H9 (cell line): ENCODE measurements at regions not wholly inside any gene's neighbourhood (a gene's known extent, or its start where the extent isn't known, plus 50 kb on each side); places are given as distances from the start of the nearest gene placed in this dataset.

Experiments used
- DNase-seq: peaks from one replicate; pipeline ENCODE4 v3.0.0-alpha.2; 2017
- H2AFZ ChIP-seq: one replicate; pipeline ENCODE4 v1.6.1; 2013; ENCODE audit warnings: mild to moderate bottlenecking, low read length, control low read depth, moderate library complexity
- H2AK5ac ChIP-seq: 2 replicates; pipeline ENCODE4 v1.6.1; 2013; ENCODE audit warnings: low read length, control low read depth, mixed read lengths; ENCODE audit not compliant: insufficient read length
- H2BK120ac ChIP-seq: one replicate; pipeline ENCODE4 v1.6.1; 2013; ENCODE audit warnings: low read depth, mild to moderate bottlenecking, low read length, control low read depth, inconsistent platforms; ENCODE audit not compliant: poor library complexity, severe bottlenecking
- H2BK12ac ChIP-seq: 2 replicates; pipeline ENCODE4 v1.6.1; 2013; ENCODE audit warnings: low read length, control low read depth, mixed read lengths, low read depth; ENCODE audit not compliant: insufficient read length
- H2BK15ac ChIP-seq: 2 replicates; pipeline ENCODE4 v1.6.1; 2013; ENCODE audit warnings: low read depth, low read length, control low read depth
- H2BK20ac ChIP-seq: one replicate; pipeline ENCODE4 v1.6.1; 2013; ENCODE audit warnings: low read depth, mild to moderate bottlenecking, low read length, control low read depth, inconsistent platforms; ENCODE audit not compliant: poor library complexity, severe bottlenecking
- H2BK5ac ChIP-seq: 2 replicates; pipeline ENCODE4 v1.6.1; 2013; ENCODE audit warnings: low read length, control low read depth, mixed read lengths; ENCODE audit not compliant: insufficient read length
- H3K14ac ChIP-seq: 2 replicates; pipeline ENCODE4 v1.6.1; 2013; ENCODE audit warnings: low read length, control low read depth; ENCODE audit not compliant: insufficient read depth
- H3K18ac ChIP-seq: 2 replicates; pipeline ENCODE4 v1.6.1; 2013; ENCODE audit warnings: low read depth, mild to moderate bottlenecking, mixed read lengths, low read length, control low read depth; ENCODE audit not compliant: insufficient read length
- H3K23ac ChIP-seq: 2 replicates; pipeline ENCODE4 v1.6.1; 2013; ENCODE audit warnings: low read length, control low read depth, mixed read lengths, low read depth; ENCODE audit not compliant: insufficient read length
- H3K23me2 ChIP-seq: 2 replicates; pipeline ENCODE4 v1.6.1; 2013; ENCODE audit warnings: low read depth, mild to moderate bottlenecking, mixed read lengths, low read length, control low read depth; ENCODE audit not compliant: insufficient read length, poor library complexity, severe bottlenecking
- H3K27ac ChIP-seq: 2 replicates; pipeline ENCODE4 v1.5.1; 2013; ENCODE audit warnings: low read length, control low read depth, mixed read lengths, low read depth; ENCODE audit not compliant: insufficient read length
- H3K27me3 ChIP-seq: 2 replicates; pipeline ENCODE4 v1.6.1; 2013; ENCODE audit warnings: low read length, control low read depth, inconsistent platforms; ENCODE audit not compliant: insufficient read depth
- H3K4ac ChIP-seq: 2 replicates; pipeline ENCODE4 v1.6.1; 2013; ENCODE audit warnings: low read depth, mild to moderate bottlenecking, control low read depth, inconsistent platforms, low read length, moderate library complexity
- H3K4me1 ChIP-seq: 2 replicates; pipeline ENCODE4 v1.6.1; 2013; ENCODE audit warnings: low read length, control low read depth, inconsistent platforms; ENCODE audit not compliant: insufficient read depth
- H3K4me2 ChIP-seq: 2 replicates; pipeline ENCODE4 v1.6.1; 2013; ENCODE audit warnings: low read length, control low read depth, mixed read lengths; ENCODE audit not compliant: insufficient read length, insufficient read depth
- H3K56ac ChIP-seq: 2 replicates; pipeline ENCODE4 v1.6.1; 2013; ENCODE audit warnings: low read depth, mild to moderate bottlenecking, mixed read lengths, low read length, control low read depth; ENCODE audit not compliant: insufficient read length
- H3K79me1 ChIP-seq: 2 replicates; pipeline ENCODE4 v1.6.1; 2013; ENCODE audit warnings: low read depth, mild to moderate bottlenecking, moderate library complexity, low read length, control low read depth, inconsistent platforms; ENCODE audit not compliant: insufficient read depth, poor library complexity, severe bottlenecking
- H3K79me2 ChIP-seq: 2 replicates; pipeline ENCODE4 v1.6.1; 2013; ENCODE audit warnings: low read length, control low read depth, inconsistent platforms; ENCODE audit not compliant: insufficient read depth
- H3K9ac ChIP-seq: 2 replicates; pipeline ENCODE4 v1.6.1; 2013; ENCODE audit warnings: low read length, control low read depth, mixed read lengths; ENCODE audit not compliant: insufficient read length; ENCODE audit errors: extremely low read depth
- H3K9me3 ChIP-seq: one replicate; pipeline ENCODE4 v1.6.1; 2013; ENCODE audit warnings: low read depth, low read length, inconsistent platforms; ENCODE audit not compliant: control insufficient read depth
- H3T11ph ChIP-seq: one replicate; pipeline ENCODE4 v1.6.1; 2013; ENCODE audit warnings: mild to moderate bottlenecking, low read length, control low read depth, inconsistent platforms
- H4K20me1 ChIP-seq: one replicate; pipeline ENCODE4 v1.6.1; 2013; ENCODE audit not compliant: control insufficient read depth, insufficient read length, insufficient read depth
- H4K5ac ChIP-seq: 2 replicates; pipeline ENCODE4 v1.6.1; 2013; ENCODE audit warnings: low read depth, mild to moderate bottlenecking, mixed read lengths, low read length, control low read depth; ENCODE audit not compliant: insufficient read length
- H4K8ac ChIP-seq: replicated peaks from 2 replicates; pipeline ENCODE4 v1.6.1; 2013; ENCODE audit warnings: low read length, control low read depth, mixed read lengths, low read depth; ENCODE audit not compliant: insufficient read length
- H4K91ac ChIP-seq: 2 replicates; pipeline ENCODE4 v1.6.1; 2013; ENCODE audit warnings: low read depth, mild to moderate bottlenecking, moderate library complexity, mixed read lengths, low read length, control low read depth; ENCODE audit not compliant: insufficient read length
- H3K27ac Mint-ChIP-seq, 3 experiments: 2 replicates in 2 of 3; 3 replicates in 1 of 3; pipeline ENCODE4 v1.8.0; 2020 to 2021; ENCODE audit warnings: mixed read lengths in 3 of 3, mild to moderate bottlenecking in 1 of 3, moderate library complexity in 1 of 3
- H3K27me3 Mint-ChIP-seq: 2 replicates; pipeline ENCODE4 v1.8.0; 2021; ENCODE audit warnings: low read depth, mild to moderate bottlenecking, moderate library complexity, mixed read lengths
- H3K36me3 Mint-ChIP-seq, 3 experiments: 2 replicates in 2 of 3; 3 replicates in 1 of 3; pipeline ENCODE4 v1.8.0; 2020 to 2021; ENCODE audit warnings: low read depth in 3 of 3, mixed read lengths in 3 of 3; ENCODE audit not compliant: insufficient read depth in 1 of 3
- H3K4me1 Mint-ChIP-seq, 2 experiments: 2 replicates each; pipeline ENCODE4 v1.8.0; 2020; ENCODE audit warnings: mixed read lengths in 2 of 2
- H3K4me3 Mint-ChIP-seq, 2 experiments: 2 replicates in 1 of 2; 3 replicates in 1 of 2; pipeline ENCODE4 v1.8.0; 2020 to 2021; ENCODE audit warnings: mild to moderate bottlenecking in 2 of 2, mixed read lengths in 2 of 2, moderate library complexity in 1 of 2
- H3K9me3 Mint-ChIP-seq, 2 experiments: 2 replicates in 1 of 2; 3 replicates in 1 of 2; pipeline ENCODE4 v1.8.0; 2020; ENCODE audit warnings: mild to moderate bottlenecking in 2 of 2, mixed read lengths in 2 of 2, moderate library complexity in 1 of 2
- WGBS: extraction: QIAGEN DNeasy Blood & Tissue Kit; methylation state at CpG from one replicate; pipeline ENCODE4 v1.1.7; 2013; ENCODE audit warnings: missing lambda C conversion rate, low lambda C conversion rate, mixed read lengths; ENCODE audit not compliant: insufficient read length; ENCODE audit errors: extremely low coverage; 5-methylcytosine and 5-hydroxymethylcytosine counted together
- TF ChIP-seq, protein P1 (sequence below): fragments of 200-600 bp; sonication (generic); conservative IDR thresholded peaks from 3 replicates; pipeline ENCODE4 v1.8.0; 2021; ENCODE audit warnings: antibody characterized with exemption, mild to moderate bottlenecking

DNA sequence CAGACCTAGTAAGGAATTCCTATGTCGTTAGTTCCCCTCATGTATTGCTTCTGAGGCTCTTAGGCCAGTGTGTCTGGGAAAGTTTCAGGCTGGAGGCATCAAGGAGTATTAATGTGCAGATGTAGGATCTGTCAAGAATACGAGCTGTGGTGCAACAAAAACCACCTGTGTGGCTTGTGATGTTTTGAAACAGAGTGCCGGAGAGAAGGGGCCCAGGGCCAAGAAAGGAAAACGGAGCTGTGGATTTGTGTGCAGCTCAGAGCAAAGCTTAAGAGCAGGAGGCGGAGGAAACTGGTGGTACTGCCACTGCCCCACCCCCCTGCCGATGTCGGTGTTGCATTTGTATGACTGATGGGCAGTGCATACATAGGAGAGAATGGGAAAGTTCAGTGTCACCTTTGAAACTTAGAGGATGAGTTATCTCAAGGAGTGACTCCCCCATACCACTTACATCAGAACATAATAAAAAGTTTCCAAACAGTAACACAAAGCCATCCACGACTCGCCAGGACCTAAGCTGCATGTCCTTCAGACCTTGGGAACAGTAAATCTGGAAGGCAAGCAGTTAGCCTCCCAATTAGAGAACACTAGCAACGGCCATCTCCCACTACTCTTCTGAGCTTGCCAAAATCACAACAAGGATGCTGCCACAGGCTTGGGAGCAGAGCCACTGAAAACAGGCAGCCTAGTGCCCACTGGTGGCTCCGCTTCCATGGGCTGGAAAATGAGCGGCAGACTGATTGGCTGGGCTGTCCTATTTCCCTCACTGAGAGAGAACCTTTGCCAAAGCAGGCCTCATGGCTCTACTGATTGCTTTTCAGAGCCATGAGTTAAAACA, 152.7 kb upstream of the NT5C1B start:
- Histone ChIP-seq H2BK5ac (no peak overlapping the region), H2BK20ac (no peak overlapping the region), H3K56ac (no peak overlapping the region), H3K9me3 (no peaks in the 10 kb centered on the region), H3K9ac (no peak overlapping the region), H4K20me1 (no peaks in the 10 kb centered on the region), H3K79me2 (no peaks in the 10 kb centered on the region), H2BK120ac (no peak overlapping the region), H2BK15ac (no peak overlapping the region), H3K27me3 (no peaks in the 10 kb centered on the region), H2AFZ (no peak overlapping the region), H3K23ac (no peak overlapping the region), H3K4me1 (no peaks in the 10 kb centered on the region), H4K8ac (no peak overlapping the region), H3T11ph (no peak overlapping the region), H2BK12ac (no peak overlapping the region), H3K14ac (no peak overlapping the region), H4K91ac (no peak overlapping the region), H4K5ac (no peak overlapping the region), H3K4me2 (no peak overlapping the region), H3K18ac (no peak overlapping the region), H2AK5ac (no peak overlapping the region), H3K23me2 (no peaks in the 10 kb centered on the region), H3K4ac (no peak overlapping the region), H3K79me1 (no peaks in the 10 kb centered on the region), H3K27ac (no peak overlapping the region)
- no CpG with 5 or more reads among the region's 12 CpGs for WGBS
- TF ChIP-seq, protein P1, sequence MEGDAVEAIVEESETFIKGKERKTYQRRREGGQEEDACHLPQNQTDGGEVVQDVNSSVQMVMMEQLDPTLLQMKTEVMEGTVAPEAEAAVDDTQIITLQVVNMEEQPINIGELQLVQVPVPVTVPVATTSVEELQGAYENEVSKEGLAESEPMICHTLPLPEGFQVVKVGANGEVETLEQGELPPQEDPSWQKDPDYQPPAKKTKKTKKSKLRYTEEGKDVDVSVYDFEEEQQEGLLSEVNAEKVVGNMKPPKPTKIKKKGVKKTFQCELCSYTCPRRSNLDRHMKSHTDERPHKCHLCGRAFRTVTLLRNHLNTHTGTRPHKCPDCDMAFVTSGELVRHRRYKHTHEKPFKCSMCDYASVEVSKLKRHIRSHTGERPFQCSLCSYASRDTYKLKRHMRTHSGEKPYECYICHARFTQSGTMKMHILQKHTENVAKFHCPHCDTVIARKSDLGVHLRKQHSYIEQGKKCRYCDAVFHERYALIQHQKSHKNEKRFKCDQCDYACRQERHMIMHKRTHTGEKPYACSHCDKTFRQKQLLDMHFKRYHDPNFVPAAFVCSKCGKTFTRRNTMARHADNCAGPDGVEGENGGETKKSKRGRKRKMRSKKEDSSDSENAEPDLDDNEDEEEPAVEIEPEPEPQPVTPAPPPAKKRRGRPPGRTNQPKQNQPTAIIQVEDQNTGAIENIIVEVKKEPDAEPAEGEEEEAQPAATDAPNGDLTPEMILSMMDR = no peak; the same call in 2 of the 3 replicates
- Mint-ChIP-seq H3K4me3 (no peak overlapping the region), H3K9me3 (no peaks in the 10 kb centered on the region), H3K4me1 (peaks cover 3 to 4% of the 10 kb centered on the region in 2 experiments), H3K27ac (no peak overlapping the region), H3K36me3 (no peaks in the 10 kb centered on the region), H3K27me3 (no peaks in the 10 kb centered on the region)
- DNase-seq = peak; percentile 38
